ENCODE measurements at regions not wholly inside any gene's neighbourhood (a gene's known extent, or its start where the extent isn't known, plus 50 kb on each side); places are given as distances from the start of the nearest gene placed in this dataset.
A peak's percentile ranks its signal among the peaks of the same experiment; 100 is the strongest.

- Mint-ChIP-seq H3K27me3 (ENCODE audit: low read depth in 3 of 3) (peaks cover 0 to 13% (median 8%) of the 10 kb centered on the region in 3 donors), H3K27ac (no peak overlapping the region), H3K36me3 (peaks cover 0 to 5% (median 0%) of the 10 kb centered on the region in 3 donors), H3K9me3 (no peaks in the 10 kb centered on the region), H3K4me1 (peaks cover 0 to 1% of the 10 kb centered on the region in 2 donors), H3K4me3 (no peak overlapping the region)
- no peak for DNase-seq
Measured at GRCh38 chr12:132418393-132418925, 71.5 kb upstream of the FBRSL1 start.

GRCh38 chr12:132417741-132418140 is 72.2 kb upstream of the FBRSL1 start:
- Mint-ChIP-seq H3K9me3 (no peaks in the 10 kb centered on the region), H3K4me3 (no peak overlapping the region), H3K36me3 (peaks cover 0 to 3% (median 0%) of the 10 kb centered on the region in 3 donors), H3K27me3 (ENCODE audit: low read depth in 3 of 3) (peaks cover 0 to 13% (median 8%) of the 10 kb centered on the region in 3 donors), H3K27ac (peak overlapping the region in 1 of 6 donors; percentile 40), H3K4me1 (peaks cover 0 to 1% of the 10 kb centered on the region in 2 donors)
- DNase-seq: no peak

- Mint-ChIP-seq H3K27me3 (ENCODE audit: low read depth in 3 of 3) (peaks cover 0 to 11% (median 5%) of the 10 kb centered on the region in 3 donors), H3K4me3 (no peak overlapping the region), H3K27ac (no peak overlapping the region), H3K36me3 (no peaks in the 10 kb centered on the region), H3K9me3 (no peaks in the 10 kb centered on the region), H3K4me1 (peaks cover 0 to 1% of the 10 kb centered on the region in 2 donors)
- DNase-seq: no peak
Measured at GRCh38 chr12:132416827-132417226, 73.1 kb upstream of the FBRSL1 start.

- no peak overlapping the region for H3K27ac Mint-ChIP-seq
- peaks cover 0 to 1% of the 10 kb centered on the region in 2 donors for H3K4me1 Mint-ChIP-seq
- H3K4me3 Mint-ChIP-seq: no peak overlapping the region
- no peaks in the 10 kb centered on the region for H3K9me3 Mint-ChIP-seq
- no peaks in the 10 kb centered on the region for H3K36me3 Mint-ChIP-seq
- H3K27me3 Mint-ChIP-seq (ENCODE audit: low read depth in 3 of 3): peaks cover 0 to 10% (median 7%) of the 10 kb centered on the region in 3 donors
- DNase-seq: no peak
Measured at GRCh38 chr12:132416121-132416673, 73.8 kb upstream of the FBRSL1 start.

GRCh38 chr12:132415327-132416120 is 74.4 kb upstream of the FBRSL1 start:
- Mint-ChIP-seq H3K27ac (no peak overlapping the region), H3K4me1 (peaks cover 0 to 1% of the 10 kb centered on the region in 2 donors), H3K9me3 (no peaks in the 10 kb centered on the region), H3K36me3 (no peaks in the 10 kb centered on the region), H3K27me3 (ENCODE audit: low read depth in 3 of 3) (peaks cover 0 to 10% (median 3%) of the 10 kb centered on the region in 3 donors), H3K4me3 (no peak overlapping the region)
- DNase-seq: no peak

GRCh38 chr12:132414634-132415326 is 75.2 kb upstream of the FBRSL1 start:
- H3K27me3 Mint-ChIP-seq (ENCODE audit: low read depth in 3 of 3): peaks cover 0 to 9% (median 3%) of the 10 kb centered on the region in 3 donors
- no peaks in the 10 kb centered on the region for H3K36me3 Mint-ChIP-seq
- no peaks in the 10 kb centered on the region for H3K9me3 Mint-ChIP-seq
- no peak overlapping the region for H3K4me3 Mint-ChIP-seq
- H3K4me1 Mint-ChIP-seq: peaks cover 0 to 1% of the 10 kb centered on the region in 2 donors
- DNase-seq: peak; percentile 73 to 78 (median 78)
- no peak overlapping the region for H3K27ac Mint-ChIP-seq

GRCh38 chr12:132413931-132414588 is 75.9 kb upstream of the FBRSL1 start:
- Mint-ChIP-seq H3K27ac (no peak overlapping the region), H3K9me3 (no peaks in the 10 kb centered on the region), H3K36me3 (no peaks in the 10 kb centered on the region), H3K4me3 (no peak overlapping the region), H3K27me3 (ENCODE audit: low read depth in 3 of 3) (peaks cover 0 to 8% (median 3%) of the 10 kb centered on the region in 3 donors), H3K4me1 (peaks cover 0 to 1% of the 10 kb centered on the region in 2 donors)
- no peak for DNase-seq

GRCh38 chr12:132411457-132411856 is 78.5 kb upstream of the FBRSL1 start:
- no peak overlapping the region for H3K4me3 Mint-ChIP-seq
- no peak for DNase-seq
- H3K9me3 Mint-ChIP-seq: no peaks in the 10 kb centered on the region
- H3K4me1 Mint-ChIP-seq: peaks cover 0 to 1% of the 10 kb centered on the region in 2 donors
- no peaks in the 10 kb centered on the region for H3K36me3 Mint-ChIP-seq
- H3K27ac Mint-ChIP-seq: peak overlapping the region in 3 of 6 donors; percentile 7 to 47 (median 34)
- peaks cover 0 to 3% (median 2%) of the 10 kb centered on the region in 3 donors for H3K27me3 Mint-ChIP-seq (ENCODE audit: low read depth in 3 of 3)

- H3K36me3 Mint-ChIP-seq: no peaks in the 10 kb centered on the region
- no peak for DNase-seq
- no peak overlapping the region for H3K27ac Mint-ChIP-seq
- H3K4me1 Mint-ChIP-seq: peaks cover 0 to 1% of the 10 kb centered on the region in 2 donors
- H3K4me3 Mint-ChIP-seq: no peak overlapping the region
- peaks cover 2 to 3% (median 2%) of the 10 kb centered on the region in 3 donors for H3K27me3 Mint-ChIP-seq (ENCODE audit: low read depth in 3 of 3)
- no peaks in the 10 kb centered on the region for H3K9me3 Mint-ChIP-seq
Measured at GRCh38 chr12:132410849-132411248, 79.1 kb upstream of the FBRSL1 start.

GRCh38 chr12:132410296-132410625 is 79.7 kb upstream of the FBRSL1 start:
- H3K4me3 Mint-ChIP-seq: no peak overlapping the region
- H3K9me3 Mint-ChIP-seq: no peaks in the 10 kb centered on the region
- no peak overlapping the region for H3K27ac Mint-ChIP-seq
- H3K4me1 Mint-ChIP-seq: peaks cover 0 to 1% of the 10 kb centered on the region in 2 donors
- H3K27me3 Mint-ChIP-seq (ENCODE audit: low read depth in 3 of 3): peaks cover 2 to 3% (median 2%) of the 10 kb centered on the region in 3 donors
- no peak for DNase-seq
- H3K36me3 Mint-ChIP-seq: no peaks in the 10 kb centered on the region

GRCh38 chr12:132409495-132410295 is 80.3 kb upstream of the FBRSL1 start:
- no peaks in the 10 kb centered on the region for H3K36me3 Mint-ChIP-seq
- H3K9me3 Mint-ChIP-seq: no peaks in the 10 kb centered on the region
- H3K27me3 Mint-ChIP-seq (ENCODE audit: low read depth in 3 of 3): peaks cover 2 to 3% (median 2%) of the 10 kb centered on the region in 3 donors
- H3K4me1 Mint-ChIP-seq: no peaks in the 10 kb centered on the region
- no peak for DNase-seq
- no peak overlapping the region for H3K27ac Mint-ChIP-seq
- H3K4me3 Mint-ChIP-seq: no peak overlapping the region

- Mint-ChIP-seq H3K4me3 (no peak overlapping the region), H3K4me1 (no peaks in the 10 kb centered on the region), H3K27ac (no peak overlapping the region), H3K27me3 (ENCODE audit: low read depth in 3 of 3) (peaks cover 2 to 3% (median 2%) of the 10 kb centered on the region in 3 donors), H3K36me3 (no peaks in the 10 kb centered on the region), H3K9me3 (no peaks in the 10 kb centered on the region)
- DNase-seq: no peak
Measured at GRCh38 chr12:132408626-132409494, 79.5 kb upstream of the GALNT9 start.
